Esophagus muscularis mucosa (tissue), 4 donors: ENCODE measurements at regions not wholly inside any gene's neighbourhood (a gene's known extent, or its start where the extent isn't known, plus 50 kb on each side); places are given as distances from the start of the nearest gene placed in this dataset.

Source experiments
- DNase-seq: peaks from one replicate; pipeline ENCODE4 v3.0.0-alpha.2; 2017; ENCODE audit errors: extremely low spot score
- H3K27ac ChIP-seq, 4 donors: fragments of 200-600 bp; sonication (generic); replicated peaks in 1 of 4; 1 replicate in 3 of 4; 2 replicates in 1 of 4; pipeline ENCODE4 v1.5.1; 2016 to 2019; ENCODE audit warnings: mild to moderate bottlenecking in 1 of 4
- H3K27me3 ChIP-seq, 4 donors: fragments of 200-600 bp; sonication (generic); one replicate each; pipeline versions ENCODE4 v1.5.1 to v1.6.0; 2016 to 2019
- H3K36me3 ChIP-seq, 4 donors: fragments of 200-600 bp; sonication (generic); one replicate each; pipeline ENCODE4 v1.5.1; 2016 to 2019
- H3K4me1 ChIP-seq, 4 donors: fragments of 200-600 bp; sonication (generic); one replicate each; pipeline ENCODE4 v1.5.1; 2016 to 2019
- H3K4me3 ChIP-seq, 4 donors: fragments of 200-600 bp; sonication (generic); 1 replicate in 2 of 4; 2 replicates in 2 of 4; pipeline ENCODE4 v1.5.1; 2016 to 2019; ENCODE audit warnings: mild to moderate bottlenecking in 4 of 4, moderate library complexity in 1 of 4
- H3K9me3 ChIP-seq, 4 donors: fragments of 200-600 bp; sonication (generic); 1 replicate in 3 of 4; 2 replicates in 1 of 4; pipeline ENCODE4 v1.5.1; 2016 to 2019
- CTCF ChIP-seq, 3 experiments: fragments of 200-600 bp in 2 of 3; fragments of 450-650 bp in 1 of 3; sonication (generic) in 2 of 3; IDR thresholded peaks; one replicate each; pipeline ENCODE4 v1.5.1; 2017 to 2019; ENCODE audit warnings: antibody characterized with exemption in 3 of 3, mild to moderate bottlenecking in 2 of 3, moderate library complexity in 1 of 3
- EP300 ChIP-seq: sonication (generic); formaldehyde crosslinking; IDR thresholded peaks from one replicate; pipeline ENCODE4 v1.6.1; 2017; ENCODE audit warnings: antibody characterized with exemption
- POLR2A ChIP-seq: fragments of 450-650 bp; IDR thresholded peaks from one replicate; pipeline ENCODE4 v1.6.1; 2017; ENCODE audit warnings: antibody characterized with exemption, moderate library complexity, mild to moderate bottlenecking, low read depth
- POLR2AphosphoS5 ChIP-seq, 2 donors: sonication (generic); formaldehyde crosslinking; IDR thresholded peaks; one replicate each; pipeline ENCODE4 v1.6.1; 2017; ENCODE audit warnings: antibody characterized with exemption in 2 of 2
- WGBS: methylation state at CpG from one replicate; pipeline ENCODE4 v1.1.5; 2018; 5-methylcytosine and 5-hydroxymethylcytosine counted together
- intact Hi-C: fragments of 100-400 bp; cut with DNase I; formaldehyde crosslinking; loops from one replicate; pipeline ENCODE4 v1.15.1; 2023

GRCh38 chr6:53995935-53996334 is 115.3 kb upstream of the MLIP start:
- Histone ChIP-seq H3K27me3 (no peaks in the 10 kb centered on the region), H3K4me1 (no peaks in the 10 kb centered on the region), H3K9me3 (no peaks in the 10 kb centered on the region), H3K4me3 (no peak overlapping the region), H3K36me3 (no peaks in the 10 kb centered on the region), H3K27ac (no peak overlapping the region)
- 87% methylated on average over 4 of the region's 4 CpGs for WGBS
- intact Hi-C loops, result no loop called here
- TF ChIP-seq POLR2A (no peak), EP300 (no peak), POLR2AphosphoS5 (IDR thresholded peaks at IDR 0.05) (no peak), CTCF (IDR thresholded peaks at IDR 0.05) (no peak)
- DNase-seq, result no peak

GRCh38 chr6:53998303-53998702 is 112.9 kb upstream of the MLIP start:
- no peak overlapping the region for H3K4me3 ChIP-seq
- no peak overlapping the region for H3K27ac ChIP-seq
- H3K36me3 ChIP-seq, result no peaks in the 10 kb centered on the region
- no peak for TF ChIP-seq POLR2A
- no peak for TF ChIP-seq POLR2AphosphoS5 (IDR thresholded peaks at IDR 0.05)
- no peak for TF ChIP-seq EP300
- no peak for TF ChIP-seq CTCF (IDR thresholded peaks at IDR 0.05)
- intact Hi-C loops, result no loop called here
- no peak for DNase-seq
- H3K27me3 ChIP-seq, result no peaks in the 10 kb centered on the region
- H3K4me1 ChIP-seq, result peaks cover 0 to 5% (median 0%) of the 10 kb centered on the region in 4 donors
- no peaks in the 10 kb centered on the region for H3K9me3 ChIP-seq
- 72% methylated on average over 2 of the region's 2 CpGs for WGBS

- TF ChIP-seq CTCF (IDR thresholded peaks at IDR 0.05), result no peak
- TF ChIP-seq EP300, result no peak
- Histone ChIP-seq H3K27me3 (no peaks in the 10 kb centered on the region), H3K36me3 (no peaks in the 10 kb centered on the region), H3K9me3 (no peaks in the 10 kb centered on the region), H3K4me1 (peaks cover 0 to 6% (median 0%) of the 10 kb centered on the region in 4 donors), H3K4me3 (no peak overlapping the region), H3K27ac (no peak overlapping the region)
- no peak for DNase-seq
- intact Hi-C loops, result no loop called here
- 92% methylated on average over 8 of the region's 8 CpGs for WGBS
Measured at GRCh38 chr6:53999088-53999755, 112.0 kb upstream of the MLIP start.

GRCh38 chr6:54002116-54002515 is 109.1 kb upstream of the MLIP start:
- Histone ChIP-seq H3K27ac (no peak overlapping the region), H3K4me3 (no peak overlapping the region), H3K36me3 (no peaks in the 10 kb centered on the region), H3K4me1 (peaks cover 0 to 6% (median 0%) of the 10 kb centered on the region in 4 donors), H3K9me3 (no peaks in the 10 kb centered on the region), H3K27me3 (no peaks in the 10 kb centered on the region)
- TF ChIP-seq EP300, result no peak
- TF ChIP-seq CTCF (IDR thresholded peaks at IDR 0.05), result no peak
- no peak for TF ChIP-seq POLR2AphosphoS5 (IDR thresholded peaks at IDR 0.05)
- no peak for TF ChIP-seq POLR2A
- DNase-seq, result no peak
- 95% methylated on average over 1 of the region's 1 CpG for WGBS
- intact Hi-C loops, result no loop called here

- Histone ChIP-seq H3K9me3 (no peaks in the 10 kb centered on the region), H3K27me3 (no peaks in the 10 kb centered on the region), H3K27ac (no peak overlapping the region), H3K4me1 (peaks cover 0 to 6% (median 0%) of the 10 kb centered on the region in 4 donors), H3K4me3 (no peak overlapping the region), H3K36me3 (no peaks in the 10 kb centered on the region)
- intact Hi-C loops, result no loop called here
- 61% methylated on average over 1 of the region's 1 CpG for WGBS
- DNase-seq, result no peak
- no peak for TF ChIP-seq POLR2AphosphoS5 (IDR thresholded peaks at IDR 0.05)
- no peak for TF ChIP-seq EP300
- no peak for TF ChIP-seq CTCF (IDR thresholded peaks at IDR 0.05)
- TF ChIP-seq POLR2A, result no peak
Measured at GRCh38 chr6:54003316-54003715, 107.9 kb upstream of the MLIP start.
